Caco-2 (cell line): ENCODE measurements at regions not wholly inside any gene's neighbourhood (a gene's known extent, or its start where the extent isn't known, plus 50 kb on each side); places are given as distances from the start of the nearest gene placed in this dataset.

Source experiments
- BruUV-seq: library from RNA; stranded (reverse); fragments of 400-500 nt; replicated peaks from 2 replicates; lab custom pipeline; 2021; lab: Mats Ljungman, UMichigan
- CTCF ChIA-PET: fragments of 300-600 bp; sonication (Branson Sonifier 250); formaldehyde crosslinking; loops from one replicate; lab custom pipeline; 2022; ENCODE audit warnings: antibody characterized with exemption; lab: Charles Lee
- POLR2A ChIA-PET: fragments of 300-600 bp; sonication (Branson Sonifier 250); formaldehyde crosslinking; loops from one replicate; lab custom pipeline; 2022; ENCODE audit warnings: antibody characterized with exemption; lab: Charles Lee
- DNase-seq, 2 experiments: peaks; one replicate each; pipeline versions ENCODE4 v3.0.0 to v3.0.0-alpha.2; 2020 to 2022
- H3K27me3 ChIP-seq: replicated peaks from 2 replicates; pipeline ENCODE4 v1.6.0; 2011; ENCODE audit warnings: low read length; ENCODE audit not compliant: control insufficient read depth, insufficient read depth
- H3K36me3 ChIP-seq: 2 replicates; pipeline ENCODE4 v1.5.1; 2011; ENCODE audit warnings: low read length; ENCODE audit not compliant: control insufficient read depth, insufficient read depth
- H3K4me1 ChIP-seq: fragments of 250-450 bp; sonication (Bioruptor Pico); 2 replicates; pipeline ENCODE4 v1.5.1; 2020; ENCODE audit warnings: mild to moderate bottlenecking
- H3K4me3 ChIP-seq: 2 replicates; pipeline ENCODE4 v1.5.1; 2011; ENCODE audit warnings: low read depth, mild to moderate bottlenecking, control low read depth, low read length
- H3K9me3 ChIP-seq: fragments of 250-450 bp; sonication (Bioruptor Pico); 2 replicates; pipeline ENCODE4 v1.5.1; 2020; ENCODE audit warnings: mild to moderate bottlenecking, moderate library complexity
- H3K27ac Mint-ChIP-seq: one replicate; pipeline ENCODE4 v1.8.0; 2022; ENCODE audit warnings: mixed read lengths; ENCODE audit not compliant: unreplicated experiment
- H3K27me3 Mint-ChIP-seq: one replicate; pipeline ENCODE4 v1.8.0; 2022; ENCODE audit warnings: mixed read lengths; ENCODE audit not compliant: insufficient read depth, unreplicated experiment
- H3K36me3 Mint-ChIP-seq: one replicate; pipeline ENCODE4 v1.8.0; 2022; ENCODE audit warnings: mild to moderate bottlenecking, mixed read lengths; ENCODE audit not compliant: insufficient read depth, unreplicated experiment
- H3K4me1 Mint-ChIP-seq: one replicate; pipeline ENCODE4 v1.8.0; 2022; ENCODE audit warnings: low read depth, mixed read lengths; ENCODE audit not compliant: unreplicated experiment
- H3K4me3 Mint-ChIP-seq: one replicate; pipeline ENCODE4 v1.8.0; 2022; ENCODE audit warnings: mild to moderate bottlenecking, moderate library complexity, mixed read lengths; ENCODE audit not compliant: unreplicated experiment
- H3K9me3 Mint-ChIP-seq: one replicate; pipeline ENCODE4 v1.8.0; 2022; ENCODE audit warnings: mixed read lengths; ENCODE audit not compliant: unreplicated experiment
- CTCF ChIP-seq, 2 experiments: fragments of 200-600 bp in 1 of 2; IDR thresholded peaks; 1 replicate in 1 of 2; 2 replicates in 1 of 2; pipeline versions ENCODE4 v1.5.1 to v1.8.0; 2011 to 2022; ENCODE audit warnings: antibody characterized with exemption in 1 of 2, control low read depth in 1 of 2, inconsistent platforms in 1 of 2, low read depth in 1 of 2, low read length in 1 of 2, mild to moderate bottlenecking in 1 of 2, moderate library complexity in 1 of 2; ENCODE audit not compliant: insufficient read depth in 1 of 2, severe bottlenecking in 1 of 2, unreplicated experiment in 1 of 2
- intact Hi-C: fragments of 100-400 bp; cut with micrococcal nuclease; formaldehyde crosslinking; loops from one replicate; pipeline ENCODE4 v1.10.0; 2022; ENCODE audit not compliant: unreplicated experiment

- TF ChIP-seq CTCF (IDR thresholded peaks at IDR 0.05; ENCODE audit: insufficient read depth in 1 of 2, low read depth in 1 of 2, low read length in 1 of 2, severe bottlenecking in 1 of 2, unreplicated experiment in 1 of 2), result no peak
- H3K27me3 Mint-ChIP-seq, result peaks cover 4% of the 10 kb centered on the region
- no peaks in the 10 kb centered on the region for H3K36me3 Mint-ChIP-seq
- H3K27ac Mint-ChIP-seq, result no peak overlapping the region
- DNase-seq, result no peak
- H3K4me3 Mint-ChIP-seq, result no peak overlapping the region
- BruUV-seq, result no TSS peak
- Histone ChIP-seq H3K9me3 (no peaks in the 10 kb centered on the region), H3K36me3 (no peaks in the 10 kb centered on the region), H3K4me3 (no peak overlapping the region), H3K27me3 (no peaks in the 10 kb centered on the region), H3K4me1 (no peaks in the 10 kb centered on the region)
- peaks cover 5% of the 10 kb centered on the region for H3K4me1 Mint-ChIP-seq
- no peaks in the 10 kb centered on the region for H3K9me3 Mint-ChIP-seq
- POLR2A ChIA-PET, result no interaction called here
- CTCF ChIA-PET, result no interaction called here
- intact Hi-C loops, result no loop called here
Observed at GRCh38 chr20:59378396-59378795, 78.0 kb downstream of the EDN3 start.

- CTCF ChIA-PET, result no interaction called here
- POLR2A ChIA-PET, result no interaction called here
- H3K4me1 Mint-ChIP-seq, result no peaks in the 10 kb centered on the region
- DNase-seq, result no peak
- no peaks in the 10 kb centered on the region for H3K36me3 Mint-ChIP-seq
- no peak overlapping the region for H3K27ac Mint-ChIP-seq
- TF ChIP-seq CTCF (IDR thresholded peaks at IDR 0.05; ENCODE audit: insufficient read depth in 1 of 2, low read depth in 1 of 2, low read length in 1 of 2, severe bottlenecking in 1 of 2, unreplicated experiment in 1 of 2), result no peak
- Histone ChIP-seq H3K36me3 (no peaks in the 10 kb centered on the region), H3K27me3 (no peaks in the 10 kb centered on the region), H3K4me3 (no peak overlapping the region), H3K4me1 (no peaks in the 10 kb centered on the region), H3K9me3 (no peaks in the 10 kb centered on the region)
- BruUV-seq, result no TSS peak
- peaks cover 2% of the 10 kb centered on the region for H3K27me3 Mint-ChIP-seq
- intact Hi-C loops, result no loop called here
- no peaks in the 10 kb centered on the region for H3K9me3 Mint-ChIP-seq
- no peak overlapping the region for H3K4me3 Mint-ChIP-seq
Observed at GRCh38 chr20:59378966-59379365, 78.6 kb downstream of the EDN3 start.

GRCh38 chr20:59381689-59382088 is 81.3 kb downstream of the EDN3 start:
- H3K27ac Mint-ChIP-seq, result no peak overlapping the region
- no peaks in the 10 kb centered on the region for H3K9me3 ChIP-seq
- peaks cover 4% of the 10 kb centered on the region for H3K4me1 Mint-ChIP-seq
- H3K4me3 ChIP-seq, result no peak overlapping the region
- no peaks in the 10 kb centered on the region for H3K36me3 ChIP-seq
- BruUV-seq, result no TSS peak
- intact Hi-C loops, result no loop called here
- H3K4me3 Mint-ChIP-seq, result no peak overlapping the region
- H3K27me3 Mint-ChIP-seq, result peaks cover 2% of the 10 kb centered on the region
- CTCF ChIA-PET, result no interaction called here
- H3K9me3 Mint-ChIP-seq, result no peaks in the 10 kb centered on the region
- peaks cover 16% of the 10 kb centered on the region for H3K4me1 ChIP-seq
- H3K36me3 Mint-ChIP-seq, result peaks cover 2% of the 10 kb centered on the region
- no peak for TF ChIP-seq CTCF (IDR thresholded peaks at IDR 0.05; ENCODE audit: insufficient read depth in 1 of 2, low read depth in 1 of 2, low read length in 1 of 2, severe bottlenecking in 1 of 2, unreplicated experiment in 1 of 2)
- POLR2A ChIA-PET, result no interaction called here
- no peak for DNase-seq
- H3K27me3 ChIP-seq, result no peaks in the 10 kb centered on the region
